ENCODE measurements at regions not wholly inside any gene's neighbourhood (a gene's known extent, or its start where the extent isn't known, plus 50 kb on each side); places are given as distances from the start of the nearest gene placed in this dataset.
"Not testable (repeated sequence)": the region's sequence is repeated elsewhere in the genome, so short reads cannot be mapped to it uniquely, and the experiment has no call there.

- no peak for DNase-seq
These were observed 441.8 kb upstream of the MKI67 start for GRCh38 chr10:128568041-128568440.

- DNase-seq, result no peak
These were observed 442.3 kb upstream of the MKI67 start for GRCh38 chr10:128568491-128568890.

GRCh38 chr10:128568990-128569945 lies 443.0 kb upstream of the MKI67 start:
- DNase-seq, result no peak

DNA sequence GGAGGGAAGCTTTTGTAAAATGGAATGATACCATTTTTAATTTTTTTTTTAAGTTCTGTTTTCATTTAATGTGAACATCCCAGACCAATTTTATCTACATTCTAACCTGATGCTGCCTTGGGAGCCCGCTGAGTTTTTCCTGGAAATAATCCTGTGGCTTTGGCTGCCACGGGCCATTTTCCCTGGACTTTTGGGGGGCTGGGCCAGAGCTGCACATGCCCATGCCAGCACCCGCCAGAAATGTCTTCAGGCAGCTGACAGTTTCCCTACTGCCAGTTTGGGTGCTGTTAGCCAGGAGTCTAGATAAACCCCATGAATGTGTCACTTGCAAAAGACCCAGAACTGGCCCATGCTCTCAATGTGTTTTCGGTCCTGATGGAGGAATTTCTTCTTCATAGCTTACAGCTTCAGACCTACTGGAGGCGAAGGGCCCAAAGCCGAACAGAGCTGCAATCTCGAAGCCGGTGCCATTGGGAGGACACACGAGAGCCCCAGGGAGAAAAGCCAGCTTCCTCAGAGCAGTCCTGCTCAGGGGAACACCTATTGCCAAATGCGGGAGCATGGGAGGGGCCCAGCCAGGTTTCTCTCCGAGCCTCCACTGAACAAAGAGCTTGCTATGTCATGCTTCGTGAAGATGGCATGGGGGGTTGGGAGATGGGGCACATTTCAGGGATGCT lies 444.2 kb upstream of the MKI67 start:
- no peak for DNase-seq

- no peak for DNase-seq
These were observed 444.8 kb upstream of the MKI67 start for GRCh38 chr10:128571071-128571470.

GRCh38 chr10:128571745-128572144 lies 445.5 kb upstream of the MKI67 start:
- DNase-seq, result no peak

DNA sequence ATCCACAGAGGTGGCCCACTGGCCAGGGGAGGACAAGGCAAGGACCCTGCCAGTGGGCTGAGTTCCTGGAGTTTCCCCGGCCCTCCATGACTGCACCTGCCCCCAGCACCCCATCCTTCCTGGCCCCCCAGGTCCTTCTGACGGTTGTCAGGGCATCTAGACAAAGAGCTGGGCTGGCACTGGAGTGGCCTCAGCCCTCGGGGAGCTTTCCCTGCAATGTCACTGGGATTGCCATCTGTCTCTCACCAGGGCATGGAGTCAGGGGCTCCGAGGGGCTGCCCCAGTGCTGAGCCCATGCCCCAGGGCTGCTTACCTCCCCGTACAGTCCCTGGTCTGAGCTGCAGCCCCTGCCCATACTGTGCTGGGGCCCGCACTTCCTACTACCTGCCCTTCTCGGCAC lies 446.5 kb upstream of the MKI67 start:
- no peak for DNase-seq

GRCh38 chr10:128573281-128573845 lies 447.1 kb upstream of the MKI67 start:
- no peak for DNase-seq

GRCh38 chr10:128573986-128574385 lies 447.8 kb upstream of the MKI67 start:
- DNase-seq, result no peak

GRCh38 chr10:128574581-128575210 lies 448.5 kb upstream of the MKI67 start:
- no peak for DNase-seq

DNA sequence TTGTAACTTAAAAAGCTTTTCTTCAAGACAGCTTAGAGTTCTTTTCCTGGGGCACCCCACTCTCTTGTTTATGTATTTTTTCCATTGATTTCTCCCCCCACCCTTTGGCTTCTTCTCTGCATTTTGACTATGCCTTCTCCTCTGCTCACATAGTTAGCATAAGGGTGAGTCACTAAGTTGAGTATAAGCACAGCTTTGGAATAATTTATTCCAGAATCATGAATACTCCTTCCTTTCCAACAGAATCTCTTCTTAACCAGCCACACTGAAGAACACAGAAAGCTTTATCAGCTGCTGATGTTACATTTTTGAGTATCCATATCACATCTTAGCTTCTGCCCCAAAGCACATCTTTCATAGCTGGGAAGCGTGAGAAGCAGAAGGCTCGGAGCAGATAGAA lies 449.5 kb upstream of the MKI67 start:
- no peak for DNase-seq

- no peak for DNase-seq
These were observed 450.1 kb upstream of the MKI67 start for GRCh38 chr10:128576336-128576735.

DNA sequence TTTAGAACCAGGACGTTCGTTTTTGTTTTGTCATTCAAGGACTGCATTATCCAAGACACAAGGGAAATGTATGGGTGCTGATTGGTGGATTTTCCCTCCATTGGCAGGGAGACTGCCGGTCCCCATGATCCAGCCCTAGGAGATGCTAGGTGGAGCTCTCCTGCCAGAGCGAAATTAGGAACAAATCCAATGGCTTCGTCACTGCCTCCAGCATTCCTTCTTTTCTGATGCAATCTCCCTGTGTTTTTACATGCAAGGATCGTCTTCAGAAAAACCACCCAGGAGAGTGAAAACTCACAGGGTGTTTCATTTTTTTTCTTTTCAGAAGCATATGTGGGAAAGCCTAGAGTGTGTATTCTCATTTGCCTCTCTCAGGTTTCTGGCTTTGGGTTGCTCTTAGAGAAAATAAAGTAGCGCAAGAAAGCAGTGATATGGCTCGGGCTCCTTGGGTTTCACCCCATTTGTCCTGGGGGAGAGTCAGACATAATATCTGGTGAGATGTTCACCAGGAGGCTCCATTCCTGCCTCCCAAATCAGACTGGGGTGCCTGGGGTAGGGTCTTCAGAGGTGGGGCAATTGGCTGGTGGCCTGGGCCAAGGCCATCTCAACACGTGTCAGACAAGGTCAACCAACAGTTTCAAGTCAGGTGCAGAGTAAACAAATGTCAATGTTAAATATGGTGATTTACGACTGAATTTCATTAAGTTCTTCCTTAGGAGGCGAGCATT lies 450.9 kb upstream of the MKI67 start:
- DNase-seq, result no peak

DNA sequence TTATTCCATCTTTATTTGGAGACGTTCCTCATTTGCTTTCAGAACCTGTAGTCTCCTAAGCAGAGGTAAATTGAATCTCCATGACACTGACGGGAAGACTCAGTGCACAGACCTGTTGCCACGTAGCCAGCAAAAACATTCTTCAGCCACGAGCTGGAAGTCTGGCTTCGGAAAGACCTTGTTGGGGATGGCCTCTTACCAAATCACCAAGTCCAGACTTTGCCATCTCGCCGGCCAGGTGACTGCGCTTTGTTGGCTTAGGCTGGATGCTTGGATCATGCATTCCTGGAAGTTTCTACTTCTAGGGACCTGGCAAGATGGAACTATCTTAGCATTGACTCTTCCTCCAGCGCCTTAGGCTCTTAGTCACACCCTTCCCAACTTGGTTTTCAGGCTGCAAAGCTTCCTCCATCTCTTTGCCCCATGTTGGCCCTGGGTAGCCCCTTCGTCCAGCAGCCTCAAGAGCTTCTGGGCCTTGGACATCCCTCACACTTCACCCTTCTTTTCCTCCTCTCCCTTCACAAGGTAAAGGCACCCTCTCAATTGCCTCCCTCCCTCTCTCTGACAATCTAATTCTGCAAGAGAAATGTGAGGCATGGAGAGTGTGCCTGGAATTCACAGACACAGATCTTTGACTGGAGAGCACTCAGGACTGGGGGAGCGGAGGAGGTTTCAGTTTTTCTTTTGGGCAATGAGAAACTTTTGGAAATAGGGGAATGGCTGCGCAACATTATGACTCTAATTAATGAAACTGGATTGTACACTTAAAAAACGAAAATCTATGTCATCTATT lies 451.9 kb upstream of the MKI67 start:
- DNase-seq, result no peak

- no peak for DNase-seq
These were observed 452.5 kb upstream of the MKI67 start for GRCh38 chr10:128578766-128579165.

DNA sequence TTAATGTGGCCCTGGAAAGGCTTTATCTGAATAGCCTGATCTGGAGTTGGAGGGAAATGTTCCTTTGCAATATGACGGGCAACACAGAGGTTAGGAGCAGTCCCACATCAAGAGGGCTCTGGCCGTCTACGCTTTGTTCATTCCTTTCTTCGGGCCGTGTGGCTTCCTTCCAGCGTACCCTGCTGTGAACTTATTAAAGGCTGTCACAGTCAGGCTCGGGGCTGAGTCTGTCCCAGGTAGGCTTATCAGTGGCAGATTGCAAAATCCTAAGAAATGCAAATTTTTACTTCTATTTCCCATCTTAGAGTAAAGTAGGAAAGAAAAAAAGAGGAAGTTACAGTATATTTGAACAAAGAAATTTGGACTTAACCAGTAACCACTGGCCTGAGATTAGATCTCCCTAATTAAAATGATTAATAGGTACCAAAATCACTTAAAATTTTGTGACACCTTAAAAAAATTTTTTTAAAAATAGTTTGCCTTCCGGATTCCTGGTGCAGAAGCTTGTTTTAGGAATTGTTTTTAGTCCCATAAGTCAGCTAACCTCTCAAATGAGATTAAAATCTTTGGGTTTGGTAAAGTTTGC lies 453.1 kb upstream of the MKI67 start:
- no peak for DNase-seq

DNA sequence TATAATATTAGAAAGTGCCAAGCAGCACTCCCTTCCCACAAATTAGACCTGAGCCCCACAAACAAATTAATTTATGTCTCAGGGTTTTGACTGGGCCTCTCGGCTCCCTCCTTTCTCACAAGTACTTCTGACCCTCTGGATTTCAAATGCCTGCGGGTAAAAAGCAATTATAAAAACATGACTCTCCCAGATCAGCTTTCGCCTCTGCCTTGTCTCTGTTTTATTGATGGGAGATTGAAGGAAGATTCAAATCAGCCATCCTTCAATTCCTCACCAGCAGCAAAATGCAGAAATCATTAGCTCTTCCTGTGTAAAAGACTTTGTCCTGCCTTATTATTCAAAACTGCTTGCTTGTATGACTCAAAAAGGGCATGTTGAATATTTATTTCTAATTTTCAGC lies 453.7 kb upstream of the MKI67 start:
- no peak for DNase-seq

GRCh38 chr10:128583125-128583524 lies 456.9 kb upstream of the MKI67 start:
- DNase-seq, result not testable (repeated sequence)

DNA sequence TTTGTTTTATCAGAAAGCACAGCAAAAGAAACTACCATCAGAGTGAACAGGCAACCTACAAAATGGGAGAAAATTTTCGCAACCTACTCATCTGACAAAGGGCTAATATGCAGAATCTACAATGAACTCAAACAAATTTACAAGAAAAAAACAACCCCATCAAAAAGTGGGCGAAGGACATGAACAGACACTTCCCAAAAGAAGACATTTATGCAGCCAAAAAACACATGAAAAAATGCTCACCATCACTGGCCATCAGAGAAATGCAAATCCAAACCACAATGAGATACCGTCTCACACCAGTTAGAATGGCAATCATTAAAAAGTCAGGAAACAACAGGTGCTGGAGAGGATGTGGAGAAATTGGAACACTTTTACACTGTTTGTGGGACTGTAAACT lies 460.4 kb upstream of the MKI67 start:
- not testable (repeated sequence) for DNase-seq

DNA sequence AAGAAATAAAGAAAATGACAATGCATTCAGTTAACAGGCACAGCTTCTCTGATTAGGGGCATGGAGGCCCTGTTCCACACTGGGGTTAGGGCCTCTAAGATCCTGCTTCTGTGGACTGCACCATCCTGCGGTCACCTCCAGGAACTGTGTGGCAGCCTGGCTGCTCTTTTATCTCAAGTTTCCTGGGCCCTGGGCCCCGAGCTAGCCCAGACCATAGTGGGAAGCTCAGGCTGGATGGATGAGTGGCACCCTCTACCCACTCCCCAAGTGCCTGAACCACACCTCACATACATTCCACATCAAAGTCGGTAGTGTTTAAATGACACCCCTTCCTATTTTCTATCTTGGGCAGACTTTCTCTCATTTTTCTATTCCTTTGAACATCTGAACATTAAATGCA lies 461.5 kb upstream of the MKI67 start:
- no peak for DNase-seq

GRCh38 chr10:128588402-128588801 lies 462.2 kb upstream of the MKI67 start:
- DNase-seq, result no peak

Data from NCI-H2227 treated with DMSO at 0.1 percent for 48 hours (cell line).